CD4-positive, CD25-positive, alpha-beta regulatory T cell (primary cell): ENCODE measurements at regions not wholly inside any gene's neighbourhood (a gene's known extent, or its start where the extent isn't known, plus 50 kb on each side); places are given as distances from the start of the nearest gene placed in this dataset.

ENCODE experiments used
- ATAC-seq, 2 donors: fragments of 150-1000 bp; cut with Tn5 transposase; one replicate each; pipeline ENCODE4 v1.10.0; 2021; ENCODE audit warnings: low read depth in 2 of 2, moderate number of reproducible peaks in 2 of 2, moderate library complexity in 1 of 2
- DNase-seq, 3 donors: peaks; one replicate each; pipeline versions ENCODE4 v3.0.0 to v3.0.0-alpha.2; 2012 to 2022; ENCODE audit warnings: mixed read lengths in 1 of 3
- H3K27ac ChIP-seq: one replicate; pipeline ENCODE4 v1.7.0; 2013; ENCODE audit warnings: mild to moderate bottlenecking, low read length; ENCODE audit not compliant: insufficient read depth, poor library complexity, severe bottlenecking
- H3K27me3 ChIP-seq: one replicate; pipeline ENCODE4 v1.7.0; 2013; ENCODE audit warnings: low read length; ENCODE audit not compliant: control insufficient read depth, insufficient read depth
- H3K36me3 ChIP-seq: one replicate; pipeline ENCODE4 v1.7.0; 2013; ENCODE audit warnings: mild to moderate bottlenecking, low read length, moderate library complexity; ENCODE audit not compliant: control insufficient read depth, insufficient read depth
- H3K4me1 ChIP-seq: 2 replicates; pipeline ENCODE4 v1.7.0; 2013; ENCODE audit warnings: mild to moderate bottlenecking, low read length; ENCODE audit not compliant: insufficient read depth, control insufficient read depth, poor library complexity, severe bottlenecking
- H3K4me3 ChIP-seq: one replicate; pipeline ENCODE4 v1.7.0; 2013; ENCODE audit warnings: low read depth, mild to moderate bottlenecking, low read length, moderate library complexity
- H3K9me3 ChIP-seq, 2 experiments: 1 replicate in 1 of 2; 2 replicates in 1 of 2; pipeline ENCODE4 v1.7.0; 2013; ENCODE audit warnings: low read length in 2 of 2, mild to moderate bottlenecking in 1 of 2, moderate library complexity in 1 of 2; ENCODE audit not compliant: control insufficient read depth in 2 of 2
- H3K27ac Mint-ChIP-seq, 3 donors: one replicate each; pipeline ENCODE4 v1.8.0; 2020 to 2022; ENCODE audit warnings: mild to moderate bottlenecking in 3 of 3, mixed read lengths in 3 of 3, moderate library complexity in 2 of 3
- H3K27me3 Mint-ChIP-seq: one replicate; pipeline ENCODE4 v1.8.0; 2022; ENCODE audit warnings: mild to moderate bottlenecking, mixed read lengths
- H3K36me3 Mint-ChIP-seq: one replicate; pipeline ENCODE4 v1.8.0; 2020; ENCODE audit warnings: mixed read lengths
- H3K4me1 Mint-ChIP-seq, 4 donors: one replicate each; pipeline ENCODE4 v1.8.0; 2020 to 2022; ENCODE audit warnings: mixed read lengths in 4 of 4, mild to moderate bottlenecking in 1 of 4
- H3K4me3 Mint-ChIP-seq, 4 donors: one replicate each; pipeline ENCODE4 v1.8.0; 2020 to 2022; ENCODE audit warnings: mild to moderate bottlenecking in 4 of 4, mixed read lengths in 4 of 4, moderate library complexity in 3 of 4
- H3K9me3 Mint-ChIP-seq, 7 donors: one replicate each; pipeline ENCODE4 v1.8.0; 2020 to 2022; ENCODE audit warnings: mixed read lengths in 7 of 7, mild to moderate bottlenecking in 3 of 7, moderate library complexity in 2 of 7

GRCh38 chr15:96043591-96044171, 286.8 kb upstream of the NR2F2 start:
- Mint-ChIP-seq H3K9me3 (peaks cover 0 to 2% (median 0%) of the 10 kb centered on the region in 7 donors), H3K4me1 (no peaks in the 10 kb centered on the region), H3K4me3 (no peak overlapping the region), H3K27me3 (peaks cover 30% of the 10 kb centered on the region), H3K27ac (no peak overlapping the region), H3K36me3 (no peaks in the 10 kb centered on the region)
- no peaks in the 10 kb centered on the region for H3K9me3 ChIP-seq
- no peak overlapping the region for H3K27ac ChIP-seq
- ATAC-seq (no peak), DNase-seq (no peak)
- H3K4me1 ChIP-seq = no peaks in the 10 kb centered on the region
- H3K36me3 ChIP-seq = no peaks in the 10 kb centered on the region
- H3K4me3 ChIP-seq = no peak overlapping the region
- H3K27me3 ChIP-seq = peaks cover 13% of the 10 kb centered on the region

- Mint-ChIP-seq H3K27me3 (peaks cover 33% of the 10 kb centered on the region), H3K4me1 (no peaks in the 10 kb centered on the region), H3K4me3 (no peak overlapping the region), H3K27ac (no peak overlapping the region), H3K36me3 (no peaks in the 10 kb centered on the region), H3K9me3 (no peaks in the 10 kb centered on the region)
- Histone ChIP-seq H3K36me3 (no peaks in the 10 kb centered on the region), H3K4me1 (no peaks in the 10 kb centered on the region), H3K27me3 (peaks cover 8% of the 10 kb centered on the region), H3K27ac (no peak overlapping the region), H3K4me3 (no peak overlapping the region), H3K9me3 (no peaks in the 10 kb centered on the region)
- DNase-seq = no peak
- ATAC-seq = no peak
These were observed 283.8 kb upstream of the NR2F2 start for GRCh38 chr15:96046620-96047240.

DNA sequence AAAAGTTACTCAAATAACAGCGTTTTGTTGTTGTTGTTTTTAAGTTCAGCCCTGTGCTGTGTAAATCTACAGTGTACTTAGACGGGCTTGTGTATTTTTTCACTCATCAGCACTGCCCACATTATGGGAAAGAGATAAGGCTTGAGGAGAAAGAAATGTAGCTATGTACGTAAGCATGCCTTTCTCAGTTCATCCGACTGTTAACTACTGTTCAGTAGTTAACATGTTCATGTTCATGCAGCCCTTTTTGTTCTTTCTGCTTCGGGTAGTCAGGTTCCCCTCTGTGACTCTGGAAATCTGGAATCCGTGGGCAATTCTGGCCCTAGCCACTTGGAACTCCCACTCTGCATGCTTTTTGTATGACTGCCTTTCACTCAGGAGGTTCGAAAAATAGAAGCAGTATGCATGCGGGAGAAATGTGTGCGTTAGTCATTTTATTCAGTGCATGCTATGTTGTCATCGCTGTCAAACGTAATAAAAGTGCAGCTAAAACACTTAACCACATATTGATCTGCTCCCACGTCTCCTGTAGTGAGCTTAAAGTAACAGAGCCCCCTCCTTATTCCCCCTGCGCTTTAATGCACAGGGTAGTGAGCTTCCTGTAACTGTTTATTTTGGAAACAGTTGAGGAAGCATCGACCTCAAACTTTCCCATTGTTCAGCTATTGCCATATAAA, 283.1 kb upstream of the NR2F2 start:
- H3K36me3 Mint-ChIP-seq = no peaks in the 10 kb centered on the region
- Histone ChIP-seq H3K27ac (no peak overlapping the region), H3K9me3 (no peaks in the 10 kb centered on the region), H3K4me3 (no peak overlapping the region), H3K27me3 (peaks cover 9% of the 10 kb centered on the region), H3K4me1 (no peaks in the 10 kb centered on the region), H3K36me3 (no peaks in the 10 kb centered on the region)
- H3K4me3 Mint-ChIP-seq = no peak overlapping the region
- DNase-seq (no peak), ATAC-seq (no peak)
- H3K4me1 Mint-ChIP-seq = peaks cover 0 to under 1% (median 0%) of the 10 kb centered on the region in 4 donors
- no peak overlapping the region for H3K27ac Mint-ChIP-seq
- H3K9me3 Mint-ChIP-seq = no peaks in the 10 kb centered on the region
- peaks cover 36% of the 10 kb centered on the region for H3K27me3 Mint-ChIP-seq

DNA sequence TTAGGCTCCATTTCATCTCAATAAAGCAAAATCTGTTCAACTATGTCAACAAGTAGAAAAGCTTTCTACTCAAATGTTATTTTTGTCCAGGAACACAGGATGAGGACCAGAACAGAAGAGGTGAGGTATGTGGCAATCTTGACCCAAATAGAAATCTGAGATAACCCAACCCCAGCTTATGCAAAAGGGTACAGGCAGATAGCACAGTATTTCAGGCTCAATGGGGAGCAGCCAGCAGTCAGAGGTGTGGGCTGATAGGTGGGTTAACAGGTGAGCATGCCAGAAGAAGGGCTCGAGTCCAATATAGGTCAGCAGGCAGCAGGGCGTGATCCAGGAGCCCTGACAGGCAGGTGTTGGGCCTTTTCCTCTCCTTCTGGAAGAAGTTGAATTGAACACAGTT, 281.2 kb upstream of the NR2F2 start:
- no peak overlapping the region for H3K27ac Mint-ChIP-seq
- Histone ChIP-seq H3K27me3 (peaks cover 14% of the 10 kb centered on the region), H3K36me3 (no peaks in the 10 kb centered on the region), H3K9me3 (no peaks in the 10 kb centered on the region), H3K4me1 (peaks cover 10% of the 10 kb centered on the region), H3K4me3 (no peak overlapping the region), H3K27ac (no peak overlapping the region)
- H3K9me3 Mint-ChIP-seq = no peaks in the 10 kb centered on the region
- no peaks in the 10 kb centered on the region for H3K36me3 Mint-ChIP-seq
- peaks cover 49% of the 10 kb centered on the region for H3K27me3 Mint-ChIP-seq
- H3K4me3 Mint-ChIP-seq = no peak overlapping the region
- DNase-seq = no peak
- peaks cover 0 to 11% (median 2%) of the 10 kb centered on the region in 4 donors for H3K4me1 Mint-ChIP-seq
- ATAC-seq = no peak

- H3K27me3 Mint-ChIP-seq = peaks cover 50% of the 10 kb centered on the region
These were observed 280.7 kb upstream of the NR2F2 start for GRCh38 chr15:96049766-96050165.

GRCh38 chr15:96051598-96051997, 278.9 kb upstream of the NR2F2 start:
- H3K27ac ChIP-seq = no peak overlapping the region
- no peak for ATAC-seq
- Mint-ChIP-seq H3K9me3 (peaks cover 0 to 9% (median 0%) of the 10 kb centered on the region in 7 donors), H3K27ac (no peak overlapping the region), H3K4me1 (peaks cover 0 to 11% (median 2%) of the 10 kb centered on the region in 4 donors), H3K36me3 (no peaks in the 10 kb centered on the region), H3K4me3 (no peak overlapping the region), H3K27me3 (peaks cover 59% of the 10 kb centered on the region)
- H3K27me3 ChIP-seq = peaks cover 16% of the 10 kb centered on the region
- no peak overlapping the region for H3K4me3 ChIP-seq
- peaks cover 10% of the 10 kb centered on the region for H3K4me1 ChIP-seq
- H3K36me3 ChIP-seq = no peaks in the 10 kb centered on the region
- no peaks in the 10 kb centered on the region for H3K9me3 ChIP-seq
- DNase-seq = no peak

More at GRCh38 chr15:96049766-96050165, 280.7 kb upstream of the NR2F2 start:
- Histone ChIP-seq H3K27me3 (peaks cover 14% of the 10 kb centered on the region), H3K4me3 (no peak overlapping the region), H3K27ac (no peak overlapping the region), H3K4me1 (peaks cover 10% of the 10 kb centered on the region), H3K9me3 (no peaks in the 10 kb centered on the region), H3K36me3 (no peaks in the 10 kb centered on the region)
- Mint-ChIP-seq H3K4me1 (peaks cover 0 to 11% (median 2%) of the 10 kb centered on the region in 4 donors), H3K9me3 (peaks cover 0 to 1% (median 0%) of the 10 kb centered on the region in 7 donors), H3K27ac (no peak overlapping the region), H3K36me3 (no peaks in the 10 kb centered on the region), H3K4me3 (no peak overlapping the region)
- ATAC-seq (no peak), DNase-seq (no peak)

- Mint-ChIP-seq H3K27me3 (peaks cover 53% of the 10 kb centered on the region), H3K36me3 (no peaks in the 10 kb centered on the region), H3K4me3 (peak overlapping the region in 1 of 4 donors; percentile 50), H3K9me3 (peaks cover 0 to 9% (median 0%) of the 10 kb centered on the region in 7 donors), H3K27ac (no peak overlapping the region), H3K4me1 (peaks cover 0 to 11% (median 2%) of the 10 kb centered on the region in 4 donors)
- no peak overlapping the region for H3K4me3 ChIP-seq
- peaks cover 10% of the 10 kb centered on the region for H3K4me1 ChIP-seq
- H3K9me3 ChIP-seq = no peaks in the 10 kb centered on the region
- peaks cover 16% of the 10 kb centered on the region for H3K27me3 ChIP-seq
- H3K36me3 ChIP-seq = no peaks in the 10 kb centered on the region
- H3K27ac ChIP-seq = no peak overlapping the region
- DNase-seq (no peak), ATAC-seq (no peak)
These were observed 278.3 kb upstream of the NR2F2 start for GRCh38 chr15:96052154-96052553.
